Keratinocyte (primary cell): ENCODE measurements at regions not wholly inside any gene's neighbourhood (a gene's known extent, or its start where the extent isn't known, plus 50 kb on each side); places are given as distances from the start of the nearest gene placed in this dataset.

ENCODE experiments used
- DNase-seq: peaks from one replicate; pipeline ENCODE4 v3.0.0-alpha.2; 2011; ENCODE audit warnings: low read depth, missing footprints, low spot score
- FAIRE-seq: peaks from 2 replicates; lab custom pipeline; 2011; peaks lifted over from hg19 to GRCh38; lab: Jason Lieb, UNC
- H2AFZ ChIP-seq: 2 replicates; pipeline ENCODE4 v1.6.0; 2012; ENCODE audit warnings: low read length, control low read depth, inconsistent platforms; ENCODE audit not compliant: control insufficient read depth
- H3K27ac ChIP-seq: 2 replicates; pipeline ENCODE4 v1.5.1; 2011; ENCODE audit warnings: low read length; ENCODE audit not compliant: control insufficient read depth, insufficient read depth
- H3K27me3 ChIP-seq: 3 replicates; pipeline ENCODE4 v1.6.0; 2011; ENCODE audit warnings: low read length; ENCODE audit not compliant: control insufficient read depth, insufficient read depth; ENCODE audit errors: extremely low read depth
- H3K36me3 ChIP-seq, 2 experiments: 2 replicates in 1 of 2; 3 replicates in 1 of 2; pipeline ENCODE4 v1.5.1; 2011; ENCODE audit warnings: low read length in 2 of 2, mild to moderate bottlenecking in 1 of 2; ENCODE audit not compliant: control insufficient read depth in 2 of 2, insufficient read depth in 2 of 2; ENCODE audit errors: extremely low read depth in 1 of 2
- H3K4me1 ChIP-seq: 3 replicates; pipeline ENCODE4 v1.5.1; 2011; ENCODE audit warnings: low read length; ENCODE audit not compliant: control insufficient read depth, insufficient read depth; ENCODE audit errors: extremely low read depth
- H3K4me2 ChIP-seq: 3 replicates; pipeline ENCODE4 v1.6.0; 2011; ENCODE audit warnings: low read depth, low read length; ENCODE audit not compliant: control insufficient read depth, insufficient read depth; ENCODE audit errors: extremely low read depth
- H3K4me3 ChIP-seq, 3 experiments: fragments of 200-600 bp in 1 of 3; sonication (generic) in 1 of 3; 2 replicates in 2 of 3; 3 replicates in 1 of 3; pipeline ENCODE4 v1.5.1; 2011 to 2016; ENCODE audit warnings: low read length in 3 of 3, mild to moderate bottlenecking in 3 of 3, control low read depth in 2 of 3, inconsistent platforms in 1 of 3, low read depth in 1 of 3, mixed read lengths in 1 of 3, mixed run types in 1 of 3, moderate library complexity in 1 of 3; ENCODE audit not compliant: control insufficient read depth in 2 of 3, insufficient read depth in 2 of 3; ENCODE audit errors: extremely low read depth in 1 of 3
- H3K79me2 ChIP-seq: 2 replicates; pipeline ENCODE4 v1.6.0; 2012; ENCODE audit warnings: low read length; ENCODE audit not compliant: control insufficient read depth, insufficient read depth
- H3K9ac ChIP-seq: 3 replicates; pipeline ENCODE4 v1.6.0; 2011; ENCODE audit warnings: low read length; ENCODE audit not compliant: control insufficient read depth, insufficient read depth; ENCODE audit errors: extremely low read depth
- H3K9me1 ChIP-seq: 3 replicates; pipeline ENCODE4 v1.6.0; 2011; ENCODE audit warnings: low read length; ENCODE audit not compliant: control insufficient read depth, insufficient read depth; ENCODE audit errors: extremely low read depth
- H3K9me3 ChIP-seq: 2 replicates; pipeline ENCODE4 v1.5.1; 2012; ENCODE audit warnings: low read depth, low read length; ENCODE audit not compliant: control insufficient read depth
- H4K20me1 ChIP-seq: 3 replicates; pipeline ENCODE4 v1.6.0; 2011; ENCODE audit warnings: low read length; ENCODE audit not compliant: control insufficient read depth, insufficient read depth; ENCODE audit errors: extremely low read depth
- CTCF ChIP-seq, 3 experiments: IDR thresholded peaks in 1 of 3; conservative IDR thresholded peaks in 1 of 3; optimal IDR thresholded peaks in 1 of 3; 2 replicates in 2 of 3; 3 replicates in 1 of 3; pipeline versions ENCODE3 to v1.5.1; 2011; ENCODE audit warnings: low read length in 3 of 3, mild to moderate bottlenecking in 3 of 3, moderate library complexity in 2 of 3, control low read depth in 1 of 3, inconsistent platforms in 1 of 3; ENCODE audit not compliant: insufficient read depth in 2 of 3; ENCODE audit errors: extremely low read depth in 1 of 3
- EZH2 ChIP-seq: IDR thresholded peaks from one replicate; pipeline ENCODE4 v1.6.1; 2012; ENCODE audit warnings: inconsistent platforms, mild to moderate bottlenecking, low read length, moderate library complexity
- dilution Hi-C: fragments of 300-500 bp; cut with MboI; formaldehyde crosslinking; loops from one replicate; pipeline ENCODE4 v1.7.0; 2020; ENCODE audit warnings: low sequenced_read_pairs; ENCODE audit not compliant: extremely low pct_ligation_motif_present

- DNase-seq (no peak), FAIRE-seq (no peak)
- Histone ChIP-seq H3K9me1 (no peaks in the 10 kb centered on the region), H3K4me1 (no peaks in the 10 kb centered on the region), H3K79me2 (no peaks in the 10 kb centered on the region), H3K9me3 (no peaks in the 10 kb centered on the region), H3K27ac (no peak overlapping the region), H3K4me3 (no peak overlapping the region), H3K9ac (no peak overlapping the region), H3K36me3 (no peaks in the 10 kb centered on the region), H3K4me2 (no peak overlapping the region), H2AFZ (no peak overlapping the region), H3K27me3 (no peaks in the 10 kb centered on the region), H4K20me1 (no peaks in the 10 kb centered on the region)
- TF ChIP-seq EZH2 (no peak), CTCF (optimal IDR thresholded peaks at IDR 0.05 in 1 of 3, IDR thresholded peaks at IDR 0.05 in 1 of 3, conservative IDR thresholded peaks at IDR 0.05 in 1 of 3; ENCODE audit: extremely low read depth in 1 of 3, insufficient read depth in 2 of 3, low read length in 3 of 3) (no peak)
- dilution Hi-C loops: no loop called here
These were observed 269.4 kb upstream of the ELAC2 start for GRCh38 chr17:13287226-13287625.

- FAIRE-seq (no peak), DNase-seq (no peak)
- H3K9me3 ChIP-seq: no peaks in the 10 kb centered on the region
- H3K27me3 ChIP-seq: no peaks in the 10 kb centered on the region
- H3K4me1 ChIP-seq: no peaks in the 10 kb centered on the region
- H3K4me2 ChIP-seq: no peak overlapping the region
- dilution Hi-C loops: no loop called here
- H3K36me3 ChIP-seq: no peaks in the 10 kb centered on the region
- TF ChIP-seq EZH2 (no peak), CTCF (optimal IDR thresholded peaks at IDR 0.05 in 1 of 3, IDR thresholded peaks at IDR 0.05 in 1 of 3, conservative IDR thresholded peaks at IDR 0.05 in 1 of 3; ENCODE audit: extremely low read depth in 1 of 3, insufficient read depth in 2 of 3, low read length in 3 of 3) (no peak)
- no peaks in the 10 kb centered on the region for H4K20me1 ChIP-seq
- H3K27ac ChIP-seq: no peak overlapping the region
- no peaks in the 10 kb centered on the region for H3K9me1 ChIP-seq
- no peak overlapping the region for H3K4me3 ChIP-seq
- H3K9ac ChIP-seq: no peak overlapping the region
- no peaks in the 10 kb centered on the region for H3K79me2 ChIP-seq
- no peak overlapping the region for H2AFZ ChIP-seq
These were observed 265.8 kb upstream of the ELAC2 start for GRCh38 chr17:13283606-13284005.
